ENCODE measurements at regions not wholly inside any gene's neighbourhood (a gene's known extent, or its start where the extent isn't known, plus 50 kb on each side); places are given as distances from the start of the nearest gene placed in this dataset.

DNA sequence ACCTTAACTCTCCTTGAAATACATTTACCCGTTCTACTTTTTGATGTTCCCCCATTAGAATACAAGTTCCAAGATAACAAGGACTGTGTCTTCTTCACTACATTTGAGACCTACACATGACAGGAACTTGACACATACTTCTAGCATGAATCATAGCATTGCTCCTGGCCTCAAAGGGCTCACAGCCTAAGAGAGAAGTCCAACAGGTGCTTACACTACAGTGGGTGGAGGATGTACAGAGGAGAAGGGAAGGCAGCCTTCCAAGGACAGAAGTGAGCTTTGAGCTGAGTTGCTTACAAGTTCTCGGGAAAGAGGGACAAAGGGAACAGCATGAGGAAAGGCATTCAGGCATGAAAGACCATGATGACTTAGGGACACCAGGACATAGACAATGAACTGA lies 56.9 kb upstream of the MSX2 start:
- DNase-seq, result no peak

DNA sequence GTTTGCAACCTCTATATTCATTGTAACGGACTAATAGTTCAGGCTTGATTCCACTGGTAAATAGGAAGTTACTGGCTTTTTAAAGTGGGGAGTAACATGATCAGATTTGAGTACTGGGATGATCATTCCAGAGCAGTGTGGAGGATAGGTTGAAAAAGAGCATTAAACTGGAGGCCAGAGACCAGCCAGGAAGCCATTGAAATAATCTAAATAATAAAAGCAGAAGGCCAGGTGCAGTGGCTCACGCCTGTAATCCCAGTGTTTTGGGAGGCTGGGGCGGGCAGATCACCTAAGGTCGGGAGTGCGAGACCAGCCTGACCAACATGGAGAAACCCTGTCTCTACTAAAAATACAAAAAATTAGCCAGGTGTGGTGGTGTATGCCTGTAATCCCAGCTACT lies 56.0 kb upstream of the MSX2 start:
- DNase-seq, result no peak

Data from HCEC 1CT (cell line).